ENCODE measurements at regions not wholly inside any gene's neighbourhood (a gene's known extent, or its start where the extent isn't known, plus 50 kb on each side); places are given as distances from the start of the nearest gene placed in this dataset.

GRCh38 chr4:181776264-181777054 is 466.7 kb upstream of the TENM3 start:
- Histone ChIP-seq H3K9me1 (ENCODE audit: insufficient read depth, low read length) (no peaks in the 10 kb centered on the region), H3K4ac (ENCODE audit: low read depth, low read length) (no peak overlapping the region), H3K18ac (ENCODE audit: low read depth, low read length) (no peak overlapping the region), H3K56ac (ENCODE audit: extremely low read depth, insufficient read depth, low read length) (no peak overlapping the region), H3K27ac (ENCODE audit: insufficient read depth, low read length) (no peak overlapping the region), H4K8ac (ENCODE audit: low read depth in 2 of 2, low read length in 2 of 2) (no peak overlapping the region), H3K14ac (replicated peaks; ENCODE audit: low read depth, low read length) (no peak overlapping the region), H4K20me1 (ENCODE audit: insufficient read depth, low read length) (no peaks in the 10 kb centered on the region), H3K23ac (ENCODE audit: low read depth, low read length) (no peak overlapping the region), H2BK120ac (ENCODE audit: low read depth, low read length) (no peak overlapping the region), H2AFZ (replicated peaks; ENCODE audit: low read length, poor library complexity) (no peak overlapping the region), H4K91ac (ENCODE audit: insufficient read depth, low read depth, low read length) (no peak overlapping the region), H3K36me3 (ENCODE audit: control insufficient read depth, insufficient read depth, low read length) (no peaks in the 10 kb centered on the region), H2BK5ac (ENCODE audit: low read depth, low read length, poor library complexity, severe bottlenecking) (no peak overlapping the region), H2BK15ac (ENCODE audit: low read depth, low read length) (no peak overlapping the region), H4K5ac (ENCODE audit: low read depth, low read length) (no peak overlapping the region), H3K9me3 (ENCODE audit: control insufficient read depth, insufficient read depth, low read length) (no peaks in the 10 kb centered on the region), H2BK20ac (ENCODE audit: low read depth, low read length) (no peak overlapping the region), H2AK5ac (ENCODE audit: low read depth, low read length) (no peak overlapping the region), H3K27me3 (ENCODE audit: control insufficient read depth, insufficient read depth, low read length) (no peaks in the 10 kb centered on the region), H3K4me3 (ENCODE audit: insufficient read depth, low read depth, low read length) (no peak overlapping the region), H3K9ac (ENCODE audit: low read depth, low read length) (no peak overlapping the region), H3K79me1 (ENCODE audit: low read depth in 1 of 2, low read length in 2 of 2) (no peaks in the 10 kb centered on the region), H3K4me2 (ENCODE audit: low read depth, low read length) (no peak overlapping the region), H2AK9ac (replicated peaks; ENCODE audit: low read depth, low read length, poor library complexity) (no peak overlapping the region), H3K4me1 (ENCODE audit: control insufficient read depth, insufficient read depth, low read length) (no peaks in the 10 kb centered on the region)
- CTCF ChIA-PET: no interaction called here
- POLR2A ChIA-PET (ENCODE audit: unreplicated experiment): no interaction called here
- dilution Hi-C loops (cut with HindIII; ENCODE audit: low sequenced_read_pairs, unreplicated experiment) (no loop called here), intact Hi-C loops (cut with micrococcal nuclease) (no loop called here), in situ Hi-C loops (cut with MboI; ENCODE audit: low sequenced_read_pairs) (no loop called here)
- ATAC-seq (ENCODE audit: low read depth) (no peak), DNase-seq (peak; percentile 21)
- no CpG with 5 or more reads among the region's 5 CpGs for WGBS, 2 experiments (ENCODE audit: extremely low coverage in 2 of 2, insufficient read length in 1 of 2)
- TF ChIP-seq MXI1 (IDR thresholded peaks at IDR 0.05; ENCODE audit: borderline replicate concordance, low read depth, low read length) (no peak), NFE2L2 (IDR thresholded peaks at IDR 0.05; ENCODE audit: low read depth, low read length) (peak; percentile 55)
- no TSS peak for BruUV-seq (replicated peaks)

Measured in IMR-90 (cell line).